ENCODE measurements at regions not wholly inside any gene's neighbourhood (a gene's known extent, or its start where the extent isn't known, plus 50 kb on each side); places are given as distances from the start of the nearest gene placed in this dataset.
"Not testable (repeated sequence)": the region's sequence is repeated elsewhere in the genome, so short reads cannot be mapped to it uniquely, and the experiment has no call there.

- not testable (repeated sequence) for DNase-seq (ENCODE audit: low read depth)
Observed at GRCh38 chr11:116338500-116338899, 434.3 kb downstream of the BUD13 start.

- DNase-seq (ENCODE audit: low read depth), result no peak
Observed at GRCh38 chr11:116336540-116336939, 436.2 kb downstream of the BUD13 start.

GRCh38 chr11:116335891-116336290, 436.9 kb downstream of the BUD13 start:
- no peak for DNase-seq (ENCODE audit: low read depth)

GRCh38 chr11:116335078-116335477, 437.7 kb downstream of the BUD13 start:
- DNase-seq (ENCODE audit: low read depth), result no peak

- DNase-seq (ENCODE audit: low read depth), result no peak
Observed at GRCh38 chr11:116334596-116334995, 438.2 kb downstream of the BUD13 start.

GRCh38 chr11:116333001-116333535, 439.7 kb downstream of the BUD13 start:
- peak; percentile 17 for DNase-seq (ENCODE audit: low read depth)

- no peak for DNase-seq (ENCODE audit: low read depth)
Observed at GRCh38 chr11:116332391-116332790, 440.4 kb downstream of the BUD13 start.

- DNase-seq (ENCODE audit: low read depth), result no peak
Observed at GRCh38 chr11:116331381-116331780, 441.4 kb downstream of the BUD13 start.

- DNase-seq (ENCODE audit: low read depth), result no peak
Observed at GRCh38 chr11:116330439-116331185, 442.2 kb downstream of the BUD13 start.

GRCh38 chr11:116329354-116330090, 443.3 kb downstream of the BUD13 start:
- no peak for DNase-seq (ENCODE audit: low read depth)

GRCh38 chr11:116328851-116329250, 443.9 kb downstream of the BUD13 start:
- DNase-seq (ENCODE audit: low read depth), result no peak

GRCh38 chr11:116328391-116328790, 444.4 kb downstream of the BUD13 start:
- no peak for DNase-seq (ENCODE audit: low read depth)

GRCh38 chr11:116326146-116326545, 446.6 kb downstream of the BUD13 start:
- DNase-seq (ENCODE audit: low read depth), result no peak

- DNase-seq (ENCODE audit: low read depth), result no peak
Observed at GRCh38 chr11:116325247-116325646, 447.5 kb downstream of the BUD13 start.

GRCh38 chr11:116324077-116324476, 448.7 kb downstream of the BUD13 start:
- DNase-seq (ENCODE audit: low read depth), result not testable (repeated sequence)

GRCh38 chr11:116317212-116317611, 455.6 kb downstream of the BUD13 start:
- no peak for DNase-seq (ENCODE audit: low read depth)

- DNase-seq (ENCODE audit: low read depth), result no peak
Observed at GRCh38 chr11:116314006-116314405, 458.8 kb downstream of the BUD13 start.

GRCh38 chr11:116312570-116313391, 460.0 kb downstream of the BUD13 start:
- DNase-seq (ENCODE audit: low read depth), result peak; percentile 37

GRCh38 chr11:116311206-116311605, 461.6 kb downstream of the BUD13 start:
- DNase-seq (ENCODE audit: low read depth), result no peak

GRCh38 chr11:116310698-116311097, 462.1 kb downstream of the BUD13 start:
- DNase-seq (ENCODE audit: low read depth), result no peak

GRCh38 chr11:116310226-116310625, 462.6 kb downstream of the BUD13 start:
- peak; percentile 45 for DNase-seq (ENCODE audit: low read depth)

- no peak for DNase-seq (ENCODE audit: low read depth)
Observed at GRCh38 chr11:116309446-116309845, 463.3 kb downstream of the BUD13 start.

Measured in M059J (cell line).